Ovary (tissue), 3 donors: ENCODE measurements at regions not wholly inside any gene's neighbourhood (a gene's known extent, or its start where the extent isn't known, plus 50 kb on each side); places are given as distances from the start of the nearest gene placed in this dataset.

ENCODE experiments used
- CTCF ChIP-seq, 3 donors: fragments of 450-650 bp in 2 of 3; fragments of 200-600 bp in 1 of 3; IDR thresholded peaks; one replicate each; pipeline versions ENCODE4 v1.5.1 to v1.8.0; 2016 to 2022; ENCODE audit warnings: antibody characterized with exemption in 3 of 3, mild to moderate bottlenecking in 1 of 3
- EP300 ChIP-seq: sonication (generic); formaldehyde crosslinking; IDR thresholded peaks from one replicate; pipeline ENCODE4 v1.6.1; 2017; ENCODE audit warnings: antibody characterized with exemption
- POLR2A ChIP-seq: fragments of 450-650 bp; IDR thresholded peaks from one replicate; pipeline ENCODE4 v1.6.1; 2017; ENCODE audit warnings: antibody characterized with exemption, mild to moderate bottlenecking, moderate library complexity
- donor health status: DM: no; HTN: no; CAD: no.

- TF ChIP-seq CTCF (IDR thresholded peaks at IDR 0.05) = no peak
- no peak for TF ChIP-seq POLR2A
- no peak for TF ChIP-seq EP300
These were observed 579.7 kb upstream of the DPP6 start for GRCh38 chr7:153472516-153472915.
